IMR-90 (cell line): ENCODE measurements at regions not wholly inside any gene's neighbourhood (a gene's known extent, or its start where the extent isn't known, plus 50 kb on each side); places are given as distances from the start of the nearest gene placed in this dataset.

Source experiments
- CEBPB ChIP-seq: IDR thresholded peaks from 2 replicates; pipeline ENCODE4 v1.6.1; 2012; ENCODE audit warnings: low read depth, low read length, improper control_type of control experiment
- CTCF ChIP-seq: conservative IDR thresholded peaks from 2 replicates; pipeline ENCODE4 v1.5.1; 2012; ENCODE audit warnings: mild to moderate bottlenecking, low read depth, low read length, improper control_type of control experiment
- MXI1 ChIP-seq: IDR thresholded peaks from 2 replicates; pipeline ENCODE4 v1.6.1; 2012; ENCODE audit warnings: low read depth, mild to moderate bottlenecking, low read length, moderate library complexity, borderline replicate concordance
- POLR2A ChIP-seq: IDR thresholded peaks from 2 replicates; pipeline ENCODE4 v1.6.1; 2012; ENCODE audit warnings: mild to moderate bottlenecking, low read depth, low read length
- RFX5 ChIP-seq: IDR thresholded peaks from 2 replicates; pipeline ENCODE4 v1.8.0; 2012; ENCODE audit warnings: low read depth, mild to moderate bottlenecking, low read length, moderate library complexity
- SMC3 ChIP-seq: fragments of 150-350 bp; IDR thresholded peaks from 2 replicates; pipeline ENCODE4 v1.6.1; 2016; ENCODE audit warnings: low read depth, mild to moderate bottlenecking, antibody characterized with exemption, low read length, moderate library complexity

DNA sequence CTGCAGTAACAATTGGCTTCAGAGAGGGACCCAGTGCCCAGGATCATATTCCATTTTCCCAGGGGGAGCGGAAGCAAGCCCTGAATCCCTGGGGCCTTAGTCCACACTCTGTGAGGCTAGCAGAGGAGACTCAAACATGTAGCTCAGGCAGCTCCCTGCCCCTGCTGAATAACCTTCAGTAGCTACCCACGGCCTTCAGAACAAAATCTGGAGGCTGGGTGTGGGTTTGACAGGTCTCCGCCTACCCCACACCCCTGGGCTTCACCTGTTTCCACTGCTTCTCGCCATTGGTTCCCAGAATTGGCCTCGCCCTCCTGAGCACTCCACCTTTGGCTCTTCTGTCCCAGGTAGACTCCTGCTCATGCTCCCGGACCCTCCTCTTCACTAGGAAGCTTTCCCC is 93.6 kb upstream of the ATP2B2 start:
- no peak for TF ChIP-seq CTCF
- no peak for TF ChIP-seq POLR2A
- no peak for TF ChIP-seq SMC3
- TF ChIP-seq CEBPB = no peak
- TF ChIP-seq MXI1 = no peak
- TF ChIP-seq RFX5 = no peak
